Right lobe of liver (tissue), 6 donors: ENCODE measurements at regions not wholly inside any gene's neighbourhood (a gene's known extent, or its start where the extent isn't known, plus 50 kb on each side); places are given as distances from the start of the nearest gene placed in this dataset.
"Not testable (repeated sequence)": the region's sequence is repeated elsewhere in the genome, so short reads cannot be mapped to it uniquely, and the experiment has no call there.

ENCODE experiments used
- ATAC-seq, 4 donors: fragments of 200-7000 bp; cut with Tn5 transposase; one replicate each; pipeline ENCODE4 v1.9.1; 2020; ENCODE audit warnings: mild to moderate bottlenecking in 4 of 4, moderate library complexity in 4 of 4
- DNase-seq, 3 donors: peaks; one replicate each; pipeline ENCODE4 v3.0.0-alpha.2; 2020
- H3K27ac ChIP-seq, 3 donors: fragments of 200-600 bp; one replicate each; pipeline ENCODE4 v1.8.0; 2022
- H3K27me3 ChIP-seq, 2 donors: fragments of 200-600 bp; one replicate each; pipeline ENCODE4 v1.8.0; 2022
- H3K36me3 ChIP-seq, 4 donors: fragments of 200-600 bp; sonication (generic) in 1 of 4; one replicate each; pipeline versions ENCODE4 v1.5.1 to v1.8.0; 2017 to 2022; ENCODE audit warnings: control low read depth in 1 of 4
- H3K4me1 ChIP-seq, 4 donors: fragments of 200-600 bp; sonication (generic) in 1 of 4; one replicate each; pipeline versions ENCODE4 v1.5.1 to v1.8.0; 2017 to 2022; ENCODE audit warnings: control low read depth in 1 of 4
- H3K4me3 ChIP-seq, 3 donors: fragments of 200-600 bp; one replicate each; pipeline ENCODE4 v1.8.0; 2022
- H3K9me3 ChIP-seq, 4 donors: fragments of 200-600 bp; sonication (generic) in 1 of 4; one replicate each; pipeline versions ENCODE4 v1.5.1 to v1.8.0; 2017 to 2022; ENCODE audit warnings: control low read depth in 1 of 4
- CTCF ChIP-seq, 4 donors: fragments of 200-600 bp in 3 of 4; fragments of 450-650 bp in 1 of 4; IDR thresholded peaks; one replicate each; pipeline versions ENCODE4 v1.5.1 to v1.8.0; 2016 to 2022; ENCODE audit warnings: antibody characterized with exemption in 4 of 4, mild to moderate bottlenecking in 2 of 4
- POLR2A ChIP-seq: fragments of 450-650 bp; IDR thresholded peaks from one replicate; pipeline ENCODE4 v1.6.1; 2017; ENCODE audit warnings: antibody characterized with exemption, mild to moderate bottlenecking
- WGBS: methylation state at CpG from one replicate; pipeline ENCODE4 v1.1.6; 2018; ENCODE audit warnings: low coverage, low lambda C conversion rate; ENCODE audit not compliant: insufficient coverage; ENCODE audit errors: missing lambda C conversion rate; 5-methylcytosine and 5-hydroxymethylcytosine counted together
- intact Hi-C, 2 donors: fragments of 100-400 bp; cut with DNase I; formaldehyde crosslinking; loops; one replicate each; pipeline versions ENCODE4 v1.11.2 to v1.14.1; 2022
- donor health status: DM: no; HTN: yes; CAD: no.
- donor health status: DM: no; HTN: no; CAD: no.
- donor health status: DM: no; HTN: no; CAD: no.
- donor health status: DM: no; HTN: yes; CAD: no.
- donor health status: DM: no; HTN: yes; CAD: no.

GRCh38 chr4:79552311-79552710, 144.3 kb upstream of the GK2 start:
- DNase-seq, result no peak
- no peaks in the 10 kb centered on the region for H3K4me1 ChIP-seq
- no peak overlapping the region for H3K4me3 ChIP-seq
- no peaks in the 10 kb centered on the region for H3K27me3 ChIP-seq
- H3K36me3 ChIP-seq, result no peaks in the 10 kb centered on the region
- TF ChIP-seq POLR2A (no peak), CTCF (IDR thresholded peaks at IDR 0.05) (no peak)
- intact Hi-C loops, result no loop called here
- H3K9me3 ChIP-seq, result no peaks in the 10 kb centered on the region
- no peak overlapping the region for H3K27ac ChIP-seq
- no peak for ATAC-seq

GRCh38 chr4:79551555-79551954, 143.5 kb upstream of the GK2 start:
- H3K27me3 ChIP-seq, result no peaks in the 10 kb centered on the region
- H3K9me3 ChIP-seq, result no peaks in the 10 kb centered on the region
- intact Hi-C loops, result no loop called here

GRCh38 chr4:79547851-79548250, 139.8 kb upstream of the GK2 start:
- H3K27ac ChIP-seq, result no peak overlapping the region
- no peaks in the 10 kb centered on the region for H3K36me3 ChIP-seq
- TF ChIP-seq POLR2A, result no peak
- no peak for TF ChIP-seq CTCF (IDR thresholded peaks at IDR 0.05)
- no peak for DNase-seq
- intact Hi-C loops, result no loop called here
- H3K27me3 ChIP-seq, result no peaks in the 10 kb centered on the region
- no peaks in the 10 kb centered on the region for H3K4me1 ChIP-seq
- H3K4me3 ChIP-seq, result no peak overlapping the region
- no peaks in the 10 kb centered on the region for H3K9me3 ChIP-seq
- 40% methylated on average over 3 of the region's 3 CpGs for WGBS
- no peak for ATAC-seq

More at GRCh38 chr4:79551555-79551954, 143.5 kb upstream of the GK2 start:
- Histone ChIP-seq H3K4me3 (no peak overlapping the region), H3K36me3 (no peaks in the 10 kb centered on the region), H3K27ac (no peak overlapping the region), H3K4me1 (no peaks in the 10 kb centered on the region)
- ATAC-seq (no peak), DNase-seq (no peak)
- 52% methylated on average over 5 of the region's 5 CpGs for WGBS
- TF ChIP-seq POLR2A (no peak), CTCF (IDR thresholded peaks at IDR 0.05) (no peak)

- H3K4me1 ChIP-seq, DNase-seq, H3K4me3 ChIP-seq, intact Hi-C loops, H3K9me3 ChIP-seq, ATAC-seq, H3K27ac ChIP-seq, H3K27me3 ChIP-seq, H3K36me3 ChIP-seq: not testable (repeated sequence)
- 38% methylated on average over 1 of the region's 1 CpG for WGBS
These were observed 137.3 kb upstream of the GK2 start for GRCh38 chr4:79545292-79545691.

GRCh38 chr4:79540143-79540542, 132.1 kb upstream of the GK2 start:
- no peak for DNase-seq
- Histone ChIP-seq H3K9me3 (no peaks in the 10 kb centered on the region), H3K27ac (no peak overlapping the region), H3K27me3 (no peaks in the 10 kb centered on the region), H3K36me3 (no peaks in the 10 kb centered on the region), H3K4me3 (no peak overlapping the region), H3K4me1 (no peaks in the 10 kb centered on the region)
- ATAC-seq, result no peak
- intact Hi-C loops, result no loop called here
- 26% methylated on average over 4 of the region's 4 CpGs for WGBS
- no peak for TF ChIP-seq CTCF (IDR thresholded peaks at IDR 0.05)
- TF ChIP-seq POLR2A, result no peak
